Spleen (tissue), 11 donors: ENCODE measurements at regions not wholly inside any gene's neighbourhood (a gene's known extent, or its start where the extent isn't known, plus 50 kb on each side); places are given as distances from the start of the nearest gene placed in this dataset.

ENCODE experiments used
- DNase-seq: peaks from one replicate; pipeline ENCODE4 v3.0.0-alpha.2; 2020
- H3K27ac ChIP-seq, 8 donors: fragments of 200-600 bp; sonication (generic) in 7 of 8; 1 replicate in 4 of 8; 2 replicates in 4 of 8; pipeline versions ENCODE4 v1.5.0 to v1.8.0; 2016 to 2021; ENCODE audit warnings: inconsistent platforms in 4 of 8, mild to moderate bottlenecking in 4 of 8, moderate library complexity in 1 of 8
- H3K27me3 ChIP-seq, 7 donors: fragments of 200-600 bp; sonication (generic) in 6 of 7; replicated peaks in 1 of 7; 1 replicate in 4 of 7; 2 replicates in 3 of 7; pipeline versions ENCODE4 v1.5.0 to v1.8.0; 2016 to 2021; ENCODE audit warnings: inconsistent platforms in 3 of 7, mild to moderate bottlenecking in 1 of 7
- H3K36me3 ChIP-seq, 6 donors: fragments of 200-600 bp; sonication (generic) in 5 of 6; 1 replicate in 4 of 6; 2 replicates in 2 of 6; pipeline versions ENCODE4 v1.5.0 to v1.8.0; 2016 to 2021; ENCODE audit warnings: inconsistent platforms in 2 of 6
- H3K4me1 ChIP-seq, 6 donors: fragments of 200-600 bp; sonication (generic) in 5 of 6; 1 replicate in 3 of 6; 2 replicates in 3 of 6; pipeline versions ENCODE4 v1.5.0 to v1.8.0; 2016 to 2021; ENCODE audit warnings: inconsistent platforms in 3 of 6
- H3K4me3 ChIP-seq, 8 donors: fragments of 200-600 bp; sonication (generic) in 7 of 8; 1 replicate in 4 of 8; 2 replicates in 4 of 8; pipeline versions ENCODE4 v1.5.0 to v1.8.0; 2016 to 2021; ENCODE audit warnings: inconsistent platforms in 4 of 8, mild to moderate bottlenecking in 4 of 8, moderate library complexity in 2 of 8
- H3K9me3 ChIP-seq, 8 donors: fragments of 200-600 bp; sonication (generic) in 7 of 8; 1 replicate in 4 of 8; 2 replicates in 4 of 8; pipeline versions ENCODE4 v1.5.0 to v1.8.0; 2016 to 2021; ENCODE audit warnings: inconsistent platforms in 4 of 8
- POLR2A ChIP-seq, 3 donors: fragments of 450-650 bp; IDR thresholded peaks; one replicate each; pipeline ENCODE4 v1.5.1; 2017; ENCODE audit warnings: antibody characterized with exemption in 3 of 3, mild to moderate bottlenecking in 1 of 3
- POLR2AphosphoS5 ChIP-seq, 3 donors: sonication (generic); formaldehyde crosslinking; IDR thresholded peaks; one replicate each; pipeline ENCODE4 v1.5.1; 2017; ENCODE audit warnings: antibody characterized with exemption in 3 of 3
- WGBS, 5 donors: extraction: QIAGEN DNeasy Blood & Tissue Kit in 3 of 5; methylation state at CpG; one replicate each; pipeline versions ENCODE4 v1.1.5 to v1.1.7; 2013 to 2018; 5-methylcytosine and 5-hydroxymethylcytosine counted together
- intact Hi-C: fragments of 100-400 bp; cut with DNase I; formaldehyde crosslinking; loops from one replicate; pipeline ENCODE4 v1.15.0; 2023; ENCODE audit warnings: low total_unique reads
- TF ChIP-seq, protein P1 (sequence below), 11 experiments: fragments of 200-600 bp in 7 of 11; fragments of 450-650 bp in 4 of 11; sonication (generic) in 4 of 11; IDR thresholded peaks in 8 of 11; conservative IDR thresholded peaks in 3 of 11; 1 replicate in 7 of 11; 2 replicates in 4 of 11; pipeline versions ENCODE4 v1.4.0 to v1.8.0; 2016 to 2021; ENCODE audit warnings: antibody characterized with exemption in 11 of 11, inconsistent platforms in 4 of 11, mild to moderate bottlenecking in 1 of 11
- donor health status: healthy with polysubstance abuse.
- donor health status: DM: no; HTN: no; CAD: no; lungs with moderate emphysema.
- donor health status: DM: no; HTN: no; CAD: no.
- donor health status: Bipolar disorder and iron deficiency.
- donor health status: healthy.
- donor health status: DM: no; HTN: no; CAD: no.
- donor health status: DM: yes; HTN: yes; CAD: no.

DNA sequence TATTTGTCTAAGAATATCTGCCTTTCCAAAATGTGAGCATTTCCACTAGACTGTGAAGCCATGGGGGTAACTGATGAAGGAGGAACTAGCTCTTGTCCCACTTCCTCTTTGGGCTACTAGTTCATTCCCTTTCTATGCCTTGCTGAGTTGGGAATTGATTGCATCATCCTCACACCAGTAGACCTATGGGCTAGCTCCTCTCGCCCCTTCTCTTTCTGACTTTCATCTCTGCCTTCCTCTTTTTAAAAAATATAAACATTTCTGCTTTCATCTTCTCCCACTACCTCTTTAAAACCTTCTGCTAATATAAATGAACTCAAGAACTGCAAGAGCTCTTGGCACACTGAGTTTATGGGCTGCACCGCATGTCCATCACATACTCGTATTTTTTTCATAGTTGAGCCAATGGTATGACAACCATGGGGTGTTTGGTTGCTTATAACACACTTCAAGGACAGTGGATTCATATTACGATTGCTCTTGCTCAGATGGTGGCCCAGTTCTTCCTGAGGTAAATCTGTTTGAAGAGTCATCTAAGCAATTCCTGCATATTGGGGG, 182.0 kb downstream of the REEP3 start:
- intact Hi-C loops, result no loop called here
- Histone ChIP-seq H3K4me1 (peaks cover 20 to 73% (median 47%) of the 10 kb centered on the region in 6 donors), H3K9me3 (no peaks in the 10 kb centered on the region), H3K27ac (peak overlapping the region in 4 of 8 donors; percentile 20 to 73 (median 66)), H3K36me3 (no peaks in the 10 kb centered on the region), H3K4me3 (no peak overlapping the region), H3K27me3 (no peaks in the 10 kb centered on the region)
- TF ChIP-seq POLR2AphosphoS5 (IDR thresholded peaks at IDR 0.05) (peak in 1 of 3 donors; percentile 37), POLR2A (IDR thresholded peaks at IDR 0.05) (no peak)
- TF ChIP-seq, protein P1, sequence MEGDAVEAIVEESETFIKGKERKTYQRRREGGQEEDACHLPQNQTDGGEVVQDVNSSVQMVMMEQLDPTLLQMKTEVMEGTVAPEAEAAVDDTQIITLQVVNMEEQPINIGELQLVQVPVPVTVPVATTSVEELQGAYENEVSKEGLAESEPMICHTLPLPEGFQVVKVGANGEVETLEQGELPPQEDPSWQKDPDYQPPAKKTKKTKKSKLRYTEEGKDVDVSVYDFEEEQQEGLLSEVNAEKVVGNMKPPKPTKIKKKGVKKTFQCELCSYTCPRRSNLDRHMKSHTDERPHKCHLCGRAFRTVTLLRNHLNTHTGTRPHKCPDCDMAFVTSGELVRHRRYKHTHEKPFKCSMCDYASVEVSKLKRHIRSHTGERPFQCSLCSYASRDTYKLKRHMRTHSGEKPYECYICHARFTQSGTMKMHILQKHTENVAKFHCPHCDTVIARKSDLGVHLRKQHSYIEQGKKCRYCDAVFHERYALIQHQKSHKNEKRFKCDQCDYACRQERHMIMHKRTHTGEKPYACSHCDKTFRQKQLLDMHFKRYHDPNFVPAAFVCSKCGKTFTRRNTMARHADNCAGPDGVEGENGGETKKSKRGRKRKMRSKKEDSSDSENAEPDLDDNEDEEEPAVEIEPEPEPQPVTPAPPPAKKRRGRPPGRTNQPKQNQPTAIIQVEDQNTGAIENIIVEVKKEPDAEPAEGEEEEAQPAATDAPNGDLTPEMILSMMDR (IDR thresholded peaks at IDR 0.05 in 8 of 11, conservative IDR thresholded peaks at IDR 0.05 in 3 of 11), result no peak
- DNase-seq, result no peak
- 52 to 72% (median 64%) methylated on average over 4 of the region's 4 CpGs for WGBS, 5 donors

DNA sequence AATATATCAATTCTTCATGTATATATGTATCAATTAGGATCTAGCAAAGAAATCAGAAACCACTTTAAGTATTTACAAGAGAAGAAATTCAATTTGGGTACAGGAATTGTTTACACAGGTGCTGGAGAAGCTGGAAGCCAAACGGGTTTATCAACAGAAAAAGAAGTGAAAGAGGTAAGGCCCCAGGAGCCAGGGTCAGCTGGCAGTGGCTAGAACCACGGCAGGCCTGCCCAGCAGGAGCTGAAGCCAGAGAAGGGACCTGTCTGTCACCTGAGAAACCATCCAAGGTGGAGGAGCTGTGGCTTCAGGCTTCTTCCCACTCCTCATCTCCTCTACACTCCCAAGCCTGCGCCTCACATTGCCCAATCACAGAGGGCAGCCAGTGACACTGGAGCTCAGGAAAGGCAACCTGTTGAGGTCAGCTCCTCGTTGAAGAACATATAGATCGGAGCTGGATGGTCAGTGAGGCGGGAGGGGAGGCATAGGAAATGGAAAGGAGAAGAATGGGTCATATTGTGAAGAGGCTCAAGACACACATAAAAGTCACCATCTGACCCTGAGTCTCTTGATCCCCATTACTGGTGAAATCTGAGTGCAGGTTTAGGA, 182.6 kb downstream of the REEP3 start:
- no peaks in the 10 kb centered on the region for H3K36me3 ChIP-seq
- H3K4me3 ChIP-seq, result no peak overlapping the region
- DNase-seq, result no peak
- H3K4me1 ChIP-seq, result peaks cover 15 to 66% (median 41%) of the 10 kb centered on the region in 6 donors
- TF ChIP-seq POLR2A (IDR thresholded peaks at IDR 0.05), result no peak
- no peak for TF ChIP-seq POLR2AphosphoS5 (IDR thresholded peaks at IDR 0.05)
- TF ChIP-seq, protein P1 (IDR thresholded peaks at IDR 0.05 in 8 of 11, conservative IDR thresholded peaks at IDR 0.05 in 3 of 11), result no peak
- no peaks in the 10 kb centered on the region for H3K9me3 ChIP-seq
- intact Hi-C loops, result no loop called here
- no peaks in the 10 kb centered on the region for H3K27me3 ChIP-seq
- 70 to 83% (median 81%) methylated on average over 6 of the region's 6 CpGs for WGBS, 5 donors
- H3K27ac ChIP-seq, result peak overlapping the region in 3 of 8 donors; percentile 64 to 73 (median 68)

DNA sequence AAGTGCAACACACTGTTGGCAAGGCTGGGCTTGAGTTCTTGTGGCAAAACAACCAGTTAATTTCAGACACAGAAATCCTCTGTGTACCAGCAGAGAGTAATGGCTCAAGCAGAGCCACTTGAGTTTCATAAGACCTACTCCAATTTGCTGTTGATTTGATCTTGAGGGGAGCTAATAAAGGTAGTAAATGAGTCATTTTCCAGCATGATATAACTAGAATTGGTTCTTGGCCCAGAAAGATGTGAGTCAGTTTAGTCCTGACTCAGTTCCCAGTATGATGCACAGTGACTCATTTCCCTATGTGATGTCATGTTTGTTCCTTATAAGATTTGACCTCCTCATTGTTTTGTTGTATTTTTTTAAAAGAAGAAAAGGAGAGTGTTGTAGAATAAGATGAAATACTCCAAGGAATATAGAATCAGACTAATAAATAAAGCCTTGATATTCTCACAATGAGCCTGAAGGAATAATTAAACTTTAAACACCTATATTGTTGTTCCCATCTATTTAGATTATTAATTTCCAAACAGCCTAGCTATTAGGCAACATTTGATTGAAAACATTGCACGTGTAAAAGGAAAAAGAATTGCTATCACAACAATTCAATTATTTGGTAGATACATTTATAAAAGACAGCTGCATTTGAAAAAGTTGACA, 186.2 kb downstream of the REEP3 start:
- H3K9me3 ChIP-seq, result no peaks in the 10 kb centered on the region
- no peaks in the 10 kb centered on the region for H3K27me3 ChIP-seq
- no peaks in the 10 kb centered on the region for H3K36me3 ChIP-seq
- WGBS, 5 donors, result 50 to 71% (median 55%) methylated on average over 1 of the region's 1 CpG
- no peak overlapping the region for H3K4me3 ChIP-seq
- TF ChIP-seq, protein P1 (IDR thresholded peaks at IDR 0.05 in 8 of 11, conservative IDR thresholded peaks at IDR 0.05 in 3 of 11), result no peak
- TF ChIP-seq POLR2AphosphoS5 (IDR thresholded peaks at IDR 0.05), result peak in 1 of 3 donors; percentile 12
- intact Hi-C loops, result no loop called here
- DNase-seq, result no peak
- H3K27ac ChIP-seq, result peak overlapping the region in 3 of 8 donors; percentile 47 to 56 (median 53)
- peaks cover 4 to 49% (median 24%) of the 10 kb centered on the region in 6 donors for H3K4me1 ChIP-seq

DNA sequence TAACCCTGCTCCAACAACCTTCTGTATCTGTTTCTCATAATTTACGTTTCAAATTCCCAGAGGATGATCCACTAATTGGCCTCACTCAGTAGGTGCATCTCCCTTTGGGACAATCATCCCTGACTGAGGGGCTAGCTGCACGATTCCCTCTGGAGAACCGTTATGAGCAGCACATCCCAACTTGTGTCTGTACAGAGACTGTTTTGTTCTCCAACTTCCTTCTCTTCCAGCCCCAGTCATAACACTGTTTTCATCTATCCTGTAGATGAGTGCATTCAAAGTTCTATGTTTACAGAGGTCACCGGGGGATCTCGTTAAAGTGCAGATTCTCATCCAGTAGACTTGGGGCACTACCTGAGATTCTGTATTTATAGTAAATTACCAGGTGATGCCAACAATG, 187.2 kb downstream of the REEP3 start:
- no peaks in the 10 kb centered on the region for H3K27me3 ChIP-seq
- peaks cover 10 to 49% (median 24%) of the 10 kb centered on the region in 6 donors for H3K4me1 ChIP-seq
- no peak for TF ChIP-seq POLR2A (IDR thresholded peaks at IDR 0.05)
- TF ChIP-seq, protein P1 (IDR thresholded peaks at IDR 0.05 in 8 of 11, conservative IDR thresholded peaks at IDR 0.05 in 3 of 11), result no peak
- no peak for TF ChIP-seq POLR2AphosphoS5 (IDR thresholded peaks at IDR 0.05)
- H3K36me3 ChIP-seq, result no peaks in the 10 kb centered on the region
- DNase-seq, result no peak
- H3K9me3 ChIP-seq, result no peaks in the 10 kb centered on the region
- WGBS, 5 donors, result 82 to 92% (median 86%) methylated on average over 5 of the region's 5 CpGs
- no peak overlapping the region for H3K27ac ChIP-seq
- intact Hi-C loops, result no loop called here
- no peak overlapping the region for H3K4me3 ChIP-seq
